ENCODE measurements at regions not wholly inside any gene's neighbourhood (a gene's known extent, or its start where the extent isn't known, plus 50 kb on each side); places are given as distances from the start of the nearest gene placed in this dataset.

- TF ChIP-seq POLR2AphosphoS5 (IDR thresholded peaks at IDR 0.05; ENCODE audit: insufficient read depth, low read depth, low read length) (no peak), CTCF (IDR thresholded peaks at IDR 0.05; ENCODE audit: extremely low read depth in 1 of 2, insufficient read depth in 1 of 2, low read depth in 1 of 2, low read length in 2 of 2) (no peak), FOS (IDR thresholded peaks at IDR 0.05; ENCODE audit: borderline replicate concordance, insufficient read depth, low read length) (no peak), MAX (IDR thresholded peaks at IDR 0.05; ENCODE audit: insufficient read depth, insufficient read length) (no peak), GATA2 (IDR thresholded peaks at IDR 0.05; ENCODE audit: insufficient read depth, insufficient read length, low read depth, low read length) (no peak), POLR2A (IDR thresholded peaks at IDR 0.05; ENCODE audit: low read depth, low read length) (no peak)
Measured at GRCh38 chr7:145779140-145779539, 337.5 kb upstream of the CNTNAP2 start.

Measured in endothelial cell of umbilical vein (primary cell).